ENCODE measurements at regions not wholly inside any gene's neighbourhood (a gene's known extent, or its start where the extent isn't known, plus 50 kb on each side); places are given as distances from the start of the nearest gene placed in this dataset.

DNA sequence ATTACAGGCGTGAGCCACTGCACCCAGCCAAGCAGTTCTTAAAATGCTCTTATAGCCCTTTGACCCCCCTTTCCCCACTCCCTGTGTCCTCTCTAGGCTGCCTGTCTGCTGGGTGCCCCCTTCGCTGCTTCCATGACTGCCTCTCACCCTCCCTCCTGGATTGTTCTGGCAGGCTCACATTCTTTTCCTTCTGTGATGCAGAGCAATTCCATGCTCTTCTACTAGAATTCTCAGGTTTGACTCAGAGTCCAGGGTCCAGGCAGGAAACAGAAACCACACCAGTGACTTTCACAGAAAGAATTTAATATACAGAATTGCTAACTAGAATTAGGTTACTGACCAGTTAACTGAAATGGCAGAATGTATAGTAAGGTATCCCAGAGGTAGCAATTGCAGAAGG lies 244.8 kb downstream of the BAMBI start:
- TF ChIP-seq, protein P1, sequence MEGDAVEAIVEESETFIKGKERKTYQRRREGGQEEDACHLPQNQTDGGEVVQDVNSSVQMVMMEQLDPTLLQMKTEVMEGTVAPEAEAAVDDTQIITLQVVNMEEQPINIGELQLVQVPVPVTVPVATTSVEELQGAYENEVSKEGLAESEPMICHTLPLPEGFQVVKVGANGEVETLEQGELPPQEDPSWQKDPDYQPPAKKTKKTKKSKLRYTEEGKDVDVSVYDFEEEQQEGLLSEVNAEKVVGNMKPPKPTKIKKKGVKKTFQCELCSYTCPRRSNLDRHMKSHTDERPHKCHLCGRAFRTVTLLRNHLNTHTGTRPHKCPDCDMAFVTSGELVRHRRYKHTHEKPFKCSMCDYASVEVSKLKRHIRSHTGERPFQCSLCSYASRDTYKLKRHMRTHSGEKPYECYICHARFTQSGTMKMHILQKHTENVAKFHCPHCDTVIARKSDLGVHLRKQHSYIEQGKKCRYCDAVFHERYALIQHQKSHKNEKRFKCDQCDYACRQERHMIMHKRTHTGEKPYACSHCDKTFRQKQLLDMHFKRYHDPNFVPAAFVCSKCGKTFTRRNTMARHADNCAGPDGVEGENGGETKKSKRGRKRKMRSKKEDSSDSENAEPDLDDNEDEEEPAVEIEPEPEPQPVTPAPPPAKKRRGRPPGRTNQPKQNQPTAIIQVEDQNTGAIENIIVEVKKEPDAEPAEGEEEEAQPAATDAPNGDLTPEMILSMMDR (IDR thresholded peaks at IDR 0.05), result no peak
- TF ChIP-seq POLR2AphosphoS5 (IDR thresholded peaks at IDR 0.05; ENCODE audit: insufficient read depth in 1 of 2, low read depth in 1 of 2), result no peak
- TF ChIP-seq POLR2A (IDR thresholded peaks at IDR 0.05), result no peak
